MM.1S (cell line): ENCODE measurements at regions not wholly inside any gene's neighbourhood (a gene's known extent, or its start where the extent isn't known, plus 50 kb on each side); places are given as distances from the start of the nearest gene placed in this dataset.

ENCODE experiments used
- DNase-seq: peaks from one replicate; pipeline ENCODE4 v3.0.0-alpha.2; 2015
- H2AFZ ChIP-seq: fragments of 300-600 bp; sonication (generic); 2 replicates; pipeline ENCODE4 v1.6.0; 2016; ENCODE audit warnings: antibody characterized with exemption, low read length
- H3F3A ChIP-seq: fragments of 300-600 bp; sonication (generic); 2 replicates; pipeline ENCODE4 v1.6.1; 2016; ENCODE audit warnings: mild to moderate bottlenecking, antibody characterized with exemption, low read length, moderate library complexity, mixed read lengths; ENCODE audit not compliant: insufficient read depth
- H3K27ac ChIP-seq: fragments of 300-600 bp; sonication (generic); 2 replicates; pipeline ENCODE4 v1.5.1; 2016; ENCODE audit warnings: mild to moderate bottlenecking, low read length
- H3K27me3 ChIP-seq: fragments of 300-600 bp; sonication (generic); replicated peaks from 2 replicates; pipeline ENCODE4 v1.6.0; 2016; ENCODE audit warnings: low read length; ENCODE audit not compliant: insufficient read depth
- H3K36me3 ChIP-seq: fragments of 300-600 bp; sonication (generic); replicated peaks from 2 replicates; pipeline ENCODE4 v1.6.1; 2016; ENCODE audit warnings: mild to moderate bottlenecking, low read length, mixed read lengths; ENCODE audit not compliant: insufficient read depth
- H3K4me1 ChIP-seq: fragments of 300-600 bp; sonication (generic); 2 replicates; pipeline ENCODE4 v1.6.1; 2016; ENCODE audit warnings: low read length, mixed read lengths
- H3K4me2 ChIP-seq: fragments of 300-600 bp; sonication (generic); 2 replicates; pipeline ENCODE4 v1.6.0; 2016; ENCODE audit warnings: low read depth, low read length
- H3K4me3 ChIP-seq: fragments of 300-600 bp; sonication (generic); 2 replicates; pipeline ENCODE4 v1.5.1; 2016; ENCODE audit warnings: low read length, mixed read lengths
- H3K79me2 ChIP-seq: fragments of 300-600 bp; sonication (generic); 2 replicates; pipeline ENCODE4 v1.6.1; 2016; ENCODE audit warnings: mixed run types, low read length, mixed read lengths
- H3K9ac ChIP-seq: fragments of 300-600 bp; sonication (generic); 2 replicates; pipeline ENCODE4 v1.6.1; 2016; ENCODE audit warnings: low read length, mixed read lengths
- H3K9me2 ChIP-seq: fragments of 300-600 bp; sonication (generic); replicated peaks from 2 replicates; pipeline ENCODE4 v1.6.1; 2016; ENCODE audit warnings: mild to moderate bottlenecking, low read length, mixed read lengths; ENCODE audit not compliant: insufficient read depth
- H3K9me3 ChIP-seq: fragments of 300-600 bp; sonication (generic); replicated peaks from 2 replicates; pipeline ENCODE4 v1.6.1; 2016; ENCODE audit warnings: mild to moderate bottlenecking, low read length, mixed read lengths; ENCODE audit not compliant: insufficient read depth
- H4K20me1 ChIP-seq: fragments of 300-600 bp; sonication (generic); 2 replicates; pipeline ENCODE4 v1.6.1; 2016; ENCODE audit warnings: mild to moderate bottlenecking, low read length, moderate library complexity, mixed read lengths; ENCODE audit not compliant: insufficient read depth
- CTCF ChIP-seq: fragments of 300-600 bp; sonication (generic); IDR thresholded peaks from 2 replicates; pipeline ENCODE4 v1.5.1; 2016; ENCODE audit warnings: antibody characterized with exemption, low read length, mixed read lengths
- EZH2 ChIP-seq: fragments of 300-600 bp; sonication (generic); optimal IDR thresholded peaks from 2 replicates; pipeline ENCODE3; 2017; ENCODE audit warnings: low read depth, mild to moderate bottlenecking, antibody characterized with exemption, low read length, mixed read lengths
- EZH2phosphoT487 ChIP-seq: fragments of 300-600 bp; sonication (generic); IDR thresholded peaks from 2 replicates; pipeline ENCODE4 v1.6.1; 2018; ENCODE audit warnings: antibody characterized with exemption, low read length

- no peak for DNase-seq
- no peaks in the 10 kb centered on the region for H3K27me3 ChIP-seq
- H3K9me3 ChIP-seq = no peaks in the 10 kb centered on the region
- H3F3A ChIP-seq = no peaks in the 10 kb centered on the region
- no peak overlapping the region for H3K4me2 ChIP-seq
- H3K9me2 ChIP-seq = no peaks in the 10 kb centered on the region
- H4K20me1 ChIP-seq = no peaks in the 10 kb centered on the region
- H3K36me3 ChIP-seq = no peaks in the 10 kb centered on the region
- no peak overlapping the region for H3K27ac ChIP-seq
- no peak overlapping the region for H3K9ac ChIP-seq
- no peak overlapping the region for H2AFZ ChIP-seq
- H3K79me2 ChIP-seq = no peaks in the 10 kb centered on the region
- no peaks in the 10 kb centered on the region for H3K4me1 ChIP-seq
- H3K4me3 ChIP-seq = no peak overlapping the region
- no peak for TF ChIP-seq EZH2
- no peak for TF ChIP-seq CTCF
- TF ChIP-seq EZH2phosphoT487 = no peak
Observed at GRCh38 chr11:134792044-134792443, 380.0 kb upstream of the B3GAT1 start.

- H3K79me2 ChIP-seq = no peaks in the 10 kb centered on the region
- no peak for TF ChIP-seq EZH2
- no peak for TF ChIP-seq EZH2phosphoT487
- no peak for TF ChIP-seq CTCF
Observed at GRCh38 chr11:134791102-134791501, 379.1 kb upstream of the B3GAT1 start.

GRCh38 chr11:134789104-134789503 is 377.1 kb upstream of the B3GAT1 start:
- TF ChIP-seq CTCF = no peak
- TF ChIP-seq EZH2 = no peak
- TF ChIP-seq EZH2phosphoT487 = no peak
- H3K27me3 ChIP-seq = no peaks in the 10 kb centered on the region

More at GRCh38 chr11:134791102-134791501, 379.1 kb upstream of the B3GAT1 start:
- Histone ChIP-seq H2AFZ (no peak overlapping the region), H3K36me3 (no peaks in the 10 kb centered on the region), H3K4me2 (no peak overlapping the region), H3K27me3 (no peaks in the 10 kb centered on the region), H3K9me3 (no peaks in the 10 kb centered on the region), H3K9me2 (no peaks in the 10 kb centered on the region), H3K27ac (no peak overlapping the region), H3K4me1 (no peaks in the 10 kb centered on the region), H4K20me1 (no peaks in the 10 kb centered on the region), H3K4me3 (no peak overlapping the region), H3K9ac (no peak overlapping the region), H3F3A (no peaks in the 10 kb centered on the region)
- no peak for DNase-seq

More at GRCh38 chr11:134789104-134789503, 377.1 kb upstream of the B3GAT1 start:
- H3K36me3 ChIP-seq = no peaks in the 10 kb centered on the region
- no peaks in the 10 kb centered on the region for H3K79me2 ChIP-seq
- DNase-seq = no peak
- H2AFZ ChIP-seq = no peak overlapping the region
- no peaks in the 10 kb centered on the region for H3K9me3 ChIP-seq
- H3K4me3 ChIP-seq = no peak overlapping the region
- H3K9me2 ChIP-seq = no peaks in the 10 kb centered on the region
- H3K9ac ChIP-seq = no peak overlapping the region
- H3F3A ChIP-seq = no peaks in the 10 kb centered on the region
- H3K4me1 ChIP-seq = no peaks in the 10 kb centered on the region
- no peak overlapping the region for H3K4me2 ChIP-seq
- H3K27ac ChIP-seq = no peak overlapping the region
- H4K20me1 ChIP-seq = no peaks in the 10 kb centered on the region
